ENCODE measurements at regions not wholly inside any gene's neighbourhood (a gene's known extent, or its start where the extent isn't known, plus 50 kb on each side); places are given as distances from the start of the nearest gene placed in this dataset.

GRCh38 chr6:133062077-133062476 is 179.1 kb upstream of the EYA4 start:
- H3K27me3 ChIP-seq, result no peaks in the 10 kb centered on the region
- no peak overlapping the region for H3K27ac ChIP-seq
- no peaks in the 10 kb centered on the region for H3K9me3 ChIP-seq
- WGBS, 2 donors, result 71 to 72% methylated on average over 4 of the region's 4 CpGs
- no peak for DNase-seq
- no peaks in the 10 kb centered on the region for H3K36me3 ChIP-seq
- H3K4me3 ChIP-seq, result no peak overlapping the region
- intact Hi-C loops (cut with DNase I), result no loop called here
- TF ChIP-seq POLR2A (IDR thresholded peaks at IDR 0.05) (no peak), CTCF (IDR thresholded peaks at IDR 0.05) (no peak), EP300 (IDR thresholded peaks at IDR 0.05) (peak in 2 of 4 donors; percentile 49 to 52), POLR2AphosphoS5 (IDR thresholded peaks at IDR 0.05) (peak in 1 of 4 donors; percentile 35)
- H3K4me1 ChIP-seq, result no peaks in the 10 kb centered on the region

GRCh38 chr6:133062696-133063306 is 178.4 kb upstream of the EYA4 start:
- H3K4me1 ChIP-seq, result no peaks in the 10 kb centered on the region
- no peak overlapping the region for H3K27ac ChIP-seq
- no peaks in the 10 kb centered on the region for H3K36me3 ChIP-seq
- no peak for DNase-seq
- no peaks in the 10 kb centered on the region for H3K9me3 ChIP-seq
- no peak overlapping the region for H3K4me3 ChIP-seq
- TF ChIP-seq CTCF (IDR thresholded peaks at IDR 0.05) (no peak), POLR2AphosphoS5 (IDR thresholded peaks at IDR 0.05) (no peak), EP300 (IDR thresholded peaks at IDR 0.05) (no peak), POLR2A (IDR thresholded peaks at IDR 0.05) (no peak)
- H3K27me3 ChIP-seq, result no peaks in the 10 kb centered on the region
- 55 to 80% methylated on average over 8 of the region's 8 CpGs for WGBS, 2 donors
- intact Hi-C loops (cut with DNase I), result no loop called here

- no peak for TF ChIP-seq POLR2AphosphoS5 (IDR thresholded peaks at IDR 0.05)
- TF ChIP-seq POLR2A (IDR thresholded peaks at IDR 0.05), result no peak
- TF ChIP-seq CTCF (IDR thresholded peaks at IDR 0.05), result no peak
- no peak for TF ChIP-seq EP300 (IDR thresholded peaks at IDR 0.05)
- Histone ChIP-seq H3K9me3 (no peaks in the 10 kb centered on the region), H3K27me3 (no peaks in the 10 kb centered on the region), H3K27ac (no peak overlapping the region), H3K36me3 (no peaks in the 10 kb centered on the region), H3K4me1 (no peaks in the 10 kb centered on the region), H3K4me3 (no peak overlapping the region)
- no peak for DNase-seq
- WGBS, 2 donors, result 77 to 78% methylated on average over 3 of the region's 3 CpGs
- intact Hi-C loops (cut with DNase I), result no loop called here
Measured at GRCh38 chr6:133067960-133068359, 173.2 kb upstream of the EYA4 start.

- TF ChIP-seq POLR2AphosphoS5 (IDR thresholded peaks at IDR 0.05) (no peak), POLR2A (IDR thresholded peaks at IDR 0.05) (no peak), CTCF (IDR thresholded peaks at IDR 0.05) (no peak), EP300 (IDR thresholded peaks at IDR 0.05) (peak in 2 of 4 donors; percentile 12 to 62)
- H3K4me3 ChIP-seq, result no peak overlapping the region
- no peak overlapping the region for H3K27ac ChIP-seq
- no peaks in the 10 kb centered on the region for H3K9me3 ChIP-seq
- H3K27me3 ChIP-seq, result no peaks in the 10 kb centered on the region
- intact Hi-C loops (cut with DNase I), result no loop called here
- no peaks in the 10 kb centered on the region for H3K4me1 ChIP-seq
- no peak for DNase-seq
- WGBS, 2 donors, result 31 to 54% methylated on average over 4 of the region's 4 CpGs
- H3K36me3 ChIP-seq, result no peaks in the 10 kb centered on the region
Measured at GRCh38 chr6:133070410-133071043, 170.6 kb upstream of the EYA4 start.
